Panc1 (cell line): ENCODE measurements at regions not wholly inside any gene's neighbourhood (a gene's known extent, or its start where the extent isn't known, plus 50 kb on each side); places are given as distances from the start of the nearest gene placed in this dataset.

ENCODE experiments used
- CTCF ChIP-seq: fragments of 450-650 bp; IDR thresholded peaks from 2 replicates; pipeline ENCODE4 v1.5.1; 2017; ENCODE audit warnings: mild to moderate bottlenecking
- POLR2AphosphoS5 ChIP-seq: IDR thresholded peaks from 2 replicates; pipeline ENCODE4 v1.6.1; 2012; ENCODE audit warnings: mild to moderate bottlenecking, low read depth, low read length, moderate library complexity

GRCh38 chr5:28399211-28399610 is 1360.8 kb upstream of the CDH9 start:
- TF ChIP-seq CTCF (no peak), POLR2AphosphoS5 (no peak)
